Limb (tissue), 2 donors: ENCODE measurements at regions not wholly inside any gene's neighbourhood (a gene's known extent, or its start where the extent isn't known, plus 50 kb on each side); places are given as distances from the start of the nearest gene placed in this dataset.
"Not testable (repeated sequence)": the region's sequence is repeated elsewhere in the genome, so short reads cannot be mapped to it uniquely, and the experiment has no call there.

Experiments
- DNase-seq, 2 donors: peaks; one replicate each; pipeline ENCODE4 v3.0.0-alpha.2; 2016; ENCODE audit errors: extremely low spot score in 2 of 2

DNA sequence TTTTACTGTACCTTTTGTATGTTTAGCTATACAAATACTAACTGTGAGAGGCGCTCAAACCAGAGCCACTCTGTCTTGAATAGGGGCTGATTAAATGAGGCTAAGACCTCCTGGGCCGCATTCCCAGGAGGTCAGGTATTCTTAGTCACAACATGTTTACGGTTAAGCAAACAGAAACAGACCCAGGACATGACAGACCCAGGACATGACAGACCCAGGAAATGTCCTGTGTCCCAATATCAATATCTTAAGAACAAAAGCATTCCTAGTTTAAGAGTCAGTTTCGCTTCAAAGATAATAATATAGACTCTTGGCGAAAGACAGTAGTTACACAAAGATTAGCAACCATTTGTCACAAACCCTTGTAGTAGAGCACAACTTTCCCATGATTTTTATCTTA is 304.5 kb downstream of the CCSER2 start:
- DNase-seq = no peak

DNA sequence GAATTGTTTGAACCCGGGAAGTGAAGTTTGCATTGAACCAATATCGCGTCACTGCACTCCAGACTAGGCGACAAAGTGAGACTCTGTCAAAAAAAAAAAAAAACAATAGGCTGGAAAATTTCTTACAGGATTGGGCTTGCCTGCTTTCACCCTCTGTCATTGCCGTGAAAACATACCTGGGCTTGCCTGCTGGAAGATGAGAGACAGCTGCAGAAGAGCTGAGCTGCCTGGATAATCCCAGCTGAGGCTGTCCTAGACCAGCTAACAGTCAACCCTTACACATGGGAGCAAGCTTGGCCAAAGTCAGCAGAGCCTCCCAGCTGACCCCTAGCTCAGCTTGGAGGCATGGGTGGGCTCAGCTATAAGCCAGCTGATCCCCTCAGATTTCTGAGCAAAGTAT is 306.2 kb downstream of the CCSER2 start:
- DNase-seq = no peak

DNA sequence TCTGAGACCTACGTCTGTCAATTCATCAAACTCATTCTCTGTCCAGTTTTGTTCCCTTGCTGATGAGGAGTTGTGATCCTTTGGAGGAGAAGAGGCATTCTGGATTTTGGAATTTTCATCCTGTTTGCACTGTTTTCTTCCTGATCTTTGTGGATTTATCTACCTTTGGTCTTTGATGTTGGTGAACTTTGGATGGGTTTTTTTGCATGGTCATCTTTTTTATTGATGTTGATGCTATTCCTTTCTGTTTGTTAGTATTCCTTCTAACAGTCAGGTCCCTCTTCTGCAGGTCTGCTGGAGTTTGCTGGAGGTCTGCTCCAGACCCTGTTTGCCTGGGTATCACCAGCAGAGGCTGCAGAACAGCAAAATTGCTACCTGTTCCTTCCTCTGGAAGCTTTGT is 322.2 kb downstream of the CCSER2 start:
- not testable (repeated sequence) for DNase-seq

DNA sequence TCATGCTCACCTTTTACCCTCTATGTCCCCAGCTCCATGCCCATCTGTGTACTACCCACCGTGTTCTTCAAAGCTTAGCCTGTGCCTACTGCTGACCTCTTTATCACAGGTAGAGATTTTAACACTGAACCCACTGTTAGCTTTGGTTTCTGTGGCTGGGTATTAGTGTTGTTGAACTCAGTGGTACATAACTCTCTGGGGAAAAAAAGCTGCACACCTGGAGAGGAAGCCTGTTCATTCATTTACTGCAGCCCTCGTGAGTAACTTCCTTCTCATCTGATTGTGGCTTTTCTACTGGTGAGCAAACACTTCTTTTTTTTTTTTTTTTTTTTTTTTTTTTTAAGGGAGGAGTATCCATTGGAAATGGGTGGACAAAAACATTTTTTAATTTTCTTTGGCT is 326.3 kb downstream of the CCSER2 start:
- DNase-seq = no peak

DNA sequence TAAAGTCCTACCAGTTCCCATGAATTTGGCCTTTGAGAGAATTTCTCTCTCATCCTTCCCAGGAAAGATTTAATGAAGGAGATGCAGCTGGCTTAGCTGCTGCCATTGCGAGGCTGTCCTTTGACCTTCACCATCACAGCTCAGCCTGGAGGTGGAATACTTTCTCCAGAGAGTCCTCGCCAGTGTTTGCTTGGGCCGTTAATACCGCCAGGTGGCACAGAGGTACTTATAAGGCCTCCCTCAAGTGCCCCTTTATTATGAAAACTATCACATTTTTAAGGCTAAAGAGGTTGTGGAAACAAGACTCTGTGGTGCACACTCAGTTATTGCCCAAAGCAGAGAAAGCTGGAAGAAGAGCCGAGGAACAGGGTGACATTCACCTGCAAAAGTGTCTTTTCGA is 330.6 kb downstream of the CCSER2 start:
- no peak for DNase-seq

DNA sequence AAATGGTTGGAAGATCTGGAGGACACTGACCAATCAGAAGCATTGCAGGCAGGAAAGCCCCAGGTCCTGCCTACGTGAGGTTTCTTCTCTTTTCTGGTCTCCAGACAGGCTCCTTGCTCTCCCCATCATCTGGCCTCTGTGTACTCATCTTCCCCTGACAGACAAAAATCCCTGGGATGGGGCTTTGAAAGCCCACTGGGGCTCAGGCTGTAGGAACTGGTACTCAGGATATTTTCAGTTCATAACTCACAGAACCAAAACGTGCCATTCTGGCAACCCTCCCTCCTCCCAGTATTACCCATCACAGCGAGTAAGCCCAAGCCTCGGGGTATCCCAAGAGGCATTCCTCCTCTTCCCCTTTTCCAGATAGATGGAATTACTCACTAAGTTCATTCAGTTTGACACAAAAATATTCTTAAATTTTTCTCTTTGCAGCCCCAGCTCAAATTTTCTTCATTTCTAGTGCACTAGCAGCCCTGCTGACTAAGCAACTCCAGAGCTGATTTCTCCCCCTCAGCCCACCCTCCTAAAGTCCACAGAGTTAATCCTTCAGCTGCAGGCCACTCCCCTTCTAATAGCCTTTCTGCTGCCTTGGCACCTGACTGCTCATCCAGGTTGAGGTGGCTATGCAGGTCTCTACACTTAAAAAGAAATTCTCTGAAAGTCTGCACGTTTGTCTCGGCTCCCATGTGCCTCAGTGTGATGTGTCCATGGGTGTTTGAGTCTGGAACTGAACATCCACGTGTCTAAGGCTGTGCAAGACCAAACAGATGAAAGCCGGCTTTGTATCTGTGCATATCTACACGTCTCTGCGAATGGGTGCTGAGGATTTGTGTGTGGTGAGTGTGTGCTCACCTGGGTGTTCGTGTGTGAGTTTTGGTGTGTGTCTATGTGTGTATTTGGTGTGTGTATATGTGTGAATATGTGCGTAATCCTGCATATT is 331.4 kb downstream of the CCSER2 start:
- no peak for DNase-seq

DNA sequence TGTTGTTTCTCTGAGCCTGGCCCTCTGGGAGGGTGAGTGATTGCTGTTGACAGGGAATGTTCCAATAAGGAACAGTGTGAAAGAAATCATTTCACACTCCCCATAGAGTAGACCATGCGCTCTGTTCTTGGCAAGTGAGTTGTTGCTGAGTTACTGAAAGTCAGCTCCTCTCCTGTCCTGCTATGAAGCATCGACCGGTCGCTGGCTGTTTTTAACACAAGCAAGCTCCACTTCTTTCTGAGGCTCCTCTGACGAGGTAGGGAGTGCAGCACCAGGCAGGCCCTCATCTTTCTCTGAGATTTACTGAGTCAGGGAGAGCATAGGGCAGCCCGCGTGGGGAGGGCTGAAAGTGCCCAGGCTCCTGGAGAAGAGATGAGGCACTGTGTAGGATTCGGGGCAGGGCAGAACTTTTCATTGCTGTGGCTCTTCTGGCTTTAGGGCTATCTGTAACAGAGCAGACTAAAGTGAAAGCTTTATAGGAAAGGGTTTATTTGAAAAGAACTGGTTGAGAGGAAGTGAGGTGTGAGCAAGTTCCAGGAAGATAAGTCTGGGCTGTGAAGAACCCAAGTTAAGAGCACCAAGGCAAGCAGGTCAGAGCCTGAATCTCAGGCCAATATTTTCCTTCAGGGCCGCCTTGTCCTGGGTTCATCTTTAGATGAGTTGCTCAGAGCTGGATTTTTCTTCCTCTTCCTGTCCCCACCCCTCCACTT is 332.2 kb downstream of the CCSER2 start:
- DNase-seq = no peak

DNA sequence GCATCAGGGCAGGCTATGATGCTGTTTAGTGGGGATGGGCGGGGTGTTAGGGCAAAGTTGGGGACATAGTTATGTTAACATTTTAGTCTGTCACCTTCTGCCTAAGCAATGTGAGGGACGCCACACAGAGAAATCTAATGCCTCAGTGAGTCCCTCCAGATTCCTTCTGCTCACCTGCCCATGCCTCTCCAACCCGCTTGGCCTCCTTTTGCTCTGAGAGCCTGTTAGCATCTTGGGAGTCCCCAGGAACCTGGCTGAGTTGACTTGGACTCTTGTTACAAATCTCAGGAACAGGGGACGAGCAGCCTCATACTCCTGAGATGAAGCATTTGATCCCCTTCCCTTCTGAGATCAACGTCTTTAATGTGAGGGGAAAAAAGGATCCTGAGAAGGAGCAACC is 336.8 kb downstream of the CCSER2 start:
- DNase-seq = no peak

DNA sequence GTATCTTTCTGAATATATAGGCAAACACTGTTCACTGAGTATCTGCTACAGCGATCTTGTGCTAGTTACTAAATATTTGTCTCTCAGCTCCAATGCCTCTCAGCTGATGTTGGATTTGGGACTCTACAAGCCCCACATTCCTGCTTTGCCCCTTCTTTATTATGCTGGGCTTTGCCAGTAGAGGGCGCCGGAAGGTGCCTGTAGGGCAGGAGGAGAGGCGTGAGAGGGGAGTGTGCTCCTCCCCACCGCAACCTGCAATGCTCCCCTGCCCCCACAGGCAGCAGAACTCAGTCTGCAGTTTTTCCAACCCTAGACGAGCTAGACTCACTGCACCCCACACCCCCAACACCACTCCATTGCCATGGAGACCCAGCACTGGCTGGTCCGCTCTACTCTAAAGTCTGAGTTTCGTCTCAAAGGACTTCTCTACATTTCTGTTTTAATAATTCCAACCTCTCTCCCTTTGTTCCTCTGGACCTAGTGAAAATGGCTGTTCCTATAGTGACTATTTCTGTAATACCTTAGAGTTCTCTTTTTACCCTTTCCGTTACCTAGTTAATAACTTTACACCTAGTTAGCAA is 337.6 kb downstream of the CCSER2 start:
- DNase-seq = no peak

DNA sequence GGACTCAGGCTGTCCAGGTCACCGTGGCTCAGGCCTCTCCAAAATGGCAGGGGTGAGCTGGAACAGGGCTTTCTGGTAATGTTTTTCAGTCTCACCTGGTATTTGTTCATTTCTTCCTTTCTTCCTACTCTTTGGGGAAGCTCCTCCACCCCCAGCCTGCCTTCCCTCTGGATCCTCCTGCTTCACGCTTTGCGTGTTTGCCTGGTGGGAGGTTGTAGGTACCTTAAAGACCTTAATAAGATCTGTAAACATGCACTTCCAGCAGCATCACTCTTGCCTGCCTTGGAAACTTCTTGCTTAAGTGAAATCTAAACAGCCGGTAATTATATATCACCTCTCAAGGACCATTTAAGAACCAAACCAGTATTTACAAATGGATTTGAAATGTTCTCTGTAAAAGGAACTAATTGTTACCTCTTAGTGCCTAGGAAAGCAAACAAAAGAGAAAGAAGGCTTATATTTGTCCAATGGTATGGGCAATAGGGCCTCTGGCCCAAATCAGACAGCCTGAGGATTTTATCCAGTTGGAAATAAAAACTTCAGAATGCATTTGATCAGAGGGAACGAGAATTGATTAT is 339.9 kb downstream of the CCSER2 start:
- DNase-seq = no peak

DNA sequence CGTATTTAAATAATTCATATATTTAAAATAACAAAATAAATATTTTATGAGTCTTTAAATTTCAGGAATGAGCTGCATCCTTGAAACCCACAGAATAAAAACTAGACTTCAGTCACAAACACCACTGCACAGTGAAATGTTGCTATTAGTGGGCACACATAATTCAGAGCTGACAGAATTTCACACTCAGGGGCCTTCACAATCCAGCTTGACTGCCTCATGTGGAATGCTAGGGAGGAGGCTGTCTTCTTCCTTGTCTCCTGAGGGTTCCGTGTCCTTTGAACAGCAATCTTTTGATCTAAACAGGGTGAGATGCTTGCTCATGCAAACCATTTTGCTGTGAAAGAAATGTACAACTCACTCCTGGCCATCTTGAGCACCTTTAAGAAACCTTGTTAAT is 346.7 kb downstream of the CCSER2 start:
- DNase-seq = no peak

DNA sequence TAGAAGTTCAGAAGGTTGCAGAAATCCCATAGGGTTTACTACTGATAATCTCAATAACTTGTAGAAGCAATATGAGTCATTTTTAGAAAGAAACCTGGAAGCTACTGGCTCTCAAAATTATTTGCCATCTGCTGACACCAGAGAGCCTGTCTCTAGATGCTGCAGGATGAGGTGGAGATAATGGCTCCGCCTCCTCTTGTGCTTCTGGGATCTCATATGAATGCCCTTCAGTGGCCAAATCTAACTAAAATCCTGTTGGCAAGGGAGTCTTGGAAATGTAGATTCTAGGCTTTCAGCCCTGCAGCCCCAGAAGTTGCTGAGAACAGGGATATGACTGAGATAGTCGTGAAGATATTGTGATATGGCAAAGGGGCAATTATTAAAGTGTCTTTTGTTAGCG is 348.1 kb downstream of the CCSER2 start:
- DNase-seq = no peak

DNA sequence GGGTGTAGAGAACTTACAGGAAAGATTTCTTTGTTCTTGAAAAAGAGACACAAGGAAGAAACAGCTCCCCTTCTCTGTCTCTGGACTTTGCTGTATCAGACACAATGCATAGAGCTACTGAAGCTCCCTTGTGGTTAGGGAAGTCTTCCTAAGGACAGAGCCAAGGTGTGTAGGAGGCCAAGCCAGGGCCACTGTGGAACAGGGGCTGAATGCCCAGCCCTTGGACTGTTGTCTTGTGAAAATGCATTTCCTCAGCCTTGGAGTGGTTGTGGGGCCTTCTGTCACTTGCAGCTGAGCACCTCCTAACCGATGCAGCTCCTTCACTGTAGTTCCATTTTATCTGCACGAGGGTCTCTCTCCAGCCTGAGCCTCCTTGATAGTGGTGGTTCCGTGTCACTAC is 353.4 kb downstream of the CCSER2 start:
- no peak for DNase-seq

DNA sequence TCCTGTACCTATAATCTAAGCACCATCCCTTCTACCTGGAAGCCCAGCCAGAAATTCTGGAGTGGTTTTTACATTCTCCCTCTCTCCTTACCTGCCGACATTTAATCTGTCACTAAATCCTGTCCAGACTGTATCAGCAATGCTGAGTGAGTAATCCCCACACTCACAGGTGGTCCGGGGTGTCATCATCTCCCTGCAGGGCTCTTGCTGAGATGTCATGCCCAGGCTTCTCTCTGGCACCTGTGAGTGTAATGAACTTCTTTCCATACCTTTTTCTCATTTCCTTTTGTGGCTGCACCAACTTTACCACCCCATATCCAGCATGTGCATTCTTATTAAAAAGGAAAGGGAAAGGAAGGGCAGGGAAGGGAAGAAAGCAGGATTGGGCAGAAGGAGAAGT is 355.2 kb downstream of the CCSER2 start:
- no peak for DNase-seq

DNA sequence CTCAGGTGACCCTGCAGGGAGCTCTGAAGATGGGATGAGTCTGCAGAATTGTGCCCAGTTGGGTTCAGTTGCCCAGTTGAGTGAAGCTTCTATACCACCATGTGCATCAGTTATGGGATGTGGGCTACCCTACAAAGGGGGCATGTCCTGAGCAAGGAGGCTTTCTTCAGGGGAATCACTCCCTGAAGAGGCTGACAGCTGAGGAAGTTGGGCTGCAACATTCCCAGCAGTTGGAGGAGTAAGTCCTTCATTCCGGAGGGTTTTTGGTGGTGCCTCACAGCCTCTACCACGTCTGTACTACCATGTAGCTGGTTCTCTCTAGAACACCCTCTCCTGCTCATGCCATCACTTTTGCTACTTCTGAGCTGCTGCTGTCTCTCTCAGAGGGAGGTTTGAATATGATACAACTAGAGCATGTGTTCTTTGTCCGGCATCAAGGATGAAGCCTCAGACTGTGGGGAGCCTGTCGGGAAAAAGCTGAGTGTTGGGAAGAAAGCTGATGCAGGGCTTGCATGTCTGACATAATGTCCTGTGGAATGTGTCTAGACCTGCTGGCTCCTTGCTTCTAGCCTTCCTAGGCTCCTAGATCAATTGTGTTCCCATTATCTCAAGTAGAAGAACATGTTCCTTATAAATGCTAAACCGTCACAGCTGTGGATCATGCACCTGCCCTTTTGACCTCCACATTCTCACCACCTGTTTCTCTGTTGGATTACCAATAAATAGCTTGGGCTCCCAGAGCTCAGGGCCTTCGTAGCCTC is 355.8 kb downstream of the CCSER2 start:
- no peak for DNase-seq

DNA sequence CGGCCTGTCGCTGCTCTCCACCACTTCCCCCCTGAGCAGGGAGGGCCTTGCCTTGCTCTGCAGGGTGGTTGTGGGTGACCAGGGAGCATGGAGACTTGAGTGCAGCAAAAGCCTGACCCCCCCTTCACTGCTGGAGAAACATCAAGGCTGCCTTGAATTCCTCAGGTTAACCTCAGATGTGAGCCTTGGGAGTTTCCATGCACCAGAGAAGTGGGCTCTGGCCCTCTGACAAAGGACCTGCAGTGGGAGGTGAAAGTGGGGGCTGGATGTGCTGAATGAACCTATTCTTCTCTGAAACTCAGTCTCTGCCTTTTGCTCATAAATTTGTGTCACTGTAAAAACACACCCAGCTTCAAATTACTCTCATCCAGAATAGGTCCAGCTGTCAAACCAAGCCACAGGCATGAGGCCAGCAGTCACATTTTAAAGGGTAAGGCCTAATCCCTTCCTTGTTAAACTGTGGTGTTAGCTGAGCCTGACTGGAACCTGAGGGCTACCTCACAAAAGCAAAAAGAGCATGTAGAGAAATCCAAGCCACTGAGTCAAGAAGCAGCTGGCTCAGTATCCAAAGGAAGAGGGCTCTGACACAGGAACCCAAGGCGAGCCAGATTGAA is 356.8 kb downstream of the CCSER2 start:
- DNase-seq = no peak

DNA sequence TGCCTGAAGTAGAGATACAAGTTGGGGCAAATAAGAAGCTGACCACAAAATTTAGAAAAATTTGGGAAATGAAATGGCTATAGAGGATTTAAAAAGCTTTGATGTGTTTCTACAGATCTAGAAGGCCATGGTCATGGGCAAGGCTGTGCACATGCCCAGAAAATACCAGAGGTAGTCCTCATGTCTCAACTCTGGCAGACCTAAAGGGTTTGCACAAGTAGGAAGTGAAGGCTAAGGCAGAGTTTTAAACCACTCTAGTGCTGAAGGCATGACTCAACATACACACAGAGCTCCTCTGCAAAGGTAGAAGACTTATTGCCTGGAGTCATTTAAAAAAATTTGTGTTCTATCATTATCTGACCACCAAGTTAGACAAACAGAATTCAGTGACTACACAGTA is 364.6 kb downstream of the CCSER2 start:
- DNase-seq = no peak

DNA sequence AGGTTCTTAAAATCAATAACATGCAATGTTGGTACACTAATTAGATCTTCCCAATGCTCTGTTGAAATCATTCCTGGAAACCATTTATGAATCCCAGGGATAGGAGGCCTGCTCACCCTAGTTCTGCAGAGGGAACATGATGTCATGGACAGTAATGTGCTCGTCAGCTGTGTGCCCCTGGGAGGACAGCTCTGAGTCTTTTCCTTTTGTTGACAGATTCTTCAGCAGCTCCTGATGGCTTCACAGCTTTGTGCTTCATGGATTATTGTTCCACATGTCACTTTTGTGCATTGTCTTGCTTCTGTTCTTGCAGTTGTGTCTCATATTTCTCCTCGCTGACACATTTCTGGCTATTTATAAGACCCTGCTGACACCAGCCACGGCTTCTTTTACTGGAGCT is 367.5 kb downstream of the CCSER2 start:
- no peak for DNase-seq

DNA sequence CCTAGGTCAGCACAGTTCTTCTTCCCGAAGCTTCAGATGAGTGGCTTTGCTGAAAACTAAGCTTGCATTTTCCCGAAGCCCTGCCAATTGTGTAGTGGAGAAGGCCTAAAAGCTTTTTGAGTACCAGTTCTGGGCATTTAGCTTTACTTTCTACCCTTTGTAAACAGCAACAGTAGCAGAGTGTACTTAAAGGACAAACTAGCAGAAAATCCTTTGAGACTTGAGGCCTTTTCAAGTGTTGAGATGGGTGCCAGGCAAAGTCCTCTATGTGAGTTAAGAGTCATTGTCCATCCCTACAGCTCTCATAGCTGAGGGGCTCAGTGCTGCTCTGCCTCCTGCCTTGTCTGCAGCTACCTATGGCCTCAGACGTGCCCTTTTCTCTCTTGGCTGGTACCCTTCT is 368.2 kb downstream of the CCSER2 start:
- no peak for DNase-seq

DNA sequence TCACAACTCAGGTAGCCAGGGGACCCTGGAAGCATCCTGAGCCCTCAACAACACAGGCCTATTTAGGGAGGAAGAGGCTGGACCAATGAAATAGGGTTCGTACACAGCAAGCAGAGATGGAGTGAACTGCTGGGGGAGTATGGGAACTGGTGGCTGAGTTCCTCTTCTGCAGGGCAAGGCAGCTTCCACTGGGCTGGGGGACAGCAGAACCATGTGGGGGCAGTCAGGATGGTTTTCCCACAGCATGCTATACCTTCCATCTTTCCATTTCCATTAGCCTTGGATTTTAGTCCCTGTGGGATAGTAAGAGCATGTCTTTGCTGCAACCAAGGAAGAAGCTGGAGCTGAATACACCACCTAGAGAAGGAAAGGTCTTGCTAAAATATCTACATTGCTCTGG is 370.6 kb downstream of the CCSER2 start:
- no peak for DNase-seq
